HG03095 (cell line): ENCODE measurements at regions not wholly inside any gene's neighbourhood (a gene's known extent, or its start where the extent isn't known, plus 50 kb on each side); places are given as distances from the start of the nearest gene placed in this dataset.

Source experiments
- ATAC-seq: cut with Tn5 transposase; IDR thresholded peaks from one replicate; pipeline ENCODE4 v1.9.1; 2021; ENCODE audit warnings: moderate library complexity; ENCODE audit not compliant: unreplicated experiment

DNA sequence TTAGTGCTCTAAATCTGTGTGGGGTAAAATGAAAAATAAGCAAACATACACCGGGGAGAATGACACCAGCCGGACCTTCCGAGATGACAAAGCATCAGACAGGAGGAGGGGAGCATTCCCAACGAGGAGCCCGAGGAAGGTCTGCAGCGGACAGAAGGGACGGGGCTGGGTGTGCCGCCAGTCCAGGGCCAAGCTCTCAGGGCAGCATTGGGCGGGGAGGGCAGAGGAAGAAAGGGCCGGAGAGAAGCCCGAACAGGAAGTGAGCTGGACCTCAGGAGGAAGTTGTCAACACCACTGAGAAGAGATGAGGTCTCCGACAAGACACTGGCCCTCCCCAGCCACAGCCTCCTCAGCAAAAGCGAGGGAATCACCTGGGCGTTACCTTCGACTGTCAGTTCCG, 182.6 kb upstream of the RNF32 start:
- ATAC-seq: no peak

GRCh38 chr7:156456503-156457115, 184.0 kb upstream of the RNF32 start:
- ATAC-seq: no peak

DNA sequence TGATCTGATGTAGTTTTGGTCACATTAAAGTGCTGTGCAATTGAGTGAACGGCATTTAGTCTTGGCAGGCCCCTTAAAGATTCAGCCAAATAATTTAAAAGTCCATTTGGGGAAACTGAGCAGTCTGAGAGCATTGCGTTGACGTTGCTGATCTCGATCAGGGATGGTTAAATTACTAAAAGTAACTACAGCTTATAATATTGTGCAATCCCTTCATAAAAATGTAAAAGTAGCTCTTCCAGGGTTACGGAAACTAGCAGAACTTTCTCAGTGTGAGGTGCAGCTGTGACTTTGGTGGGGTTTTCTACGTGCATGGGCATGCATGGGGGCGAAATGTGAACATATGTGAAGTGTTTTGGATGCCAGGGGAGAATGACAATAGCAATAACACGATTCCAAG, 184.5 kb upstream of the RNF32 start:
- no peak for ATAC-seq

DNA sequence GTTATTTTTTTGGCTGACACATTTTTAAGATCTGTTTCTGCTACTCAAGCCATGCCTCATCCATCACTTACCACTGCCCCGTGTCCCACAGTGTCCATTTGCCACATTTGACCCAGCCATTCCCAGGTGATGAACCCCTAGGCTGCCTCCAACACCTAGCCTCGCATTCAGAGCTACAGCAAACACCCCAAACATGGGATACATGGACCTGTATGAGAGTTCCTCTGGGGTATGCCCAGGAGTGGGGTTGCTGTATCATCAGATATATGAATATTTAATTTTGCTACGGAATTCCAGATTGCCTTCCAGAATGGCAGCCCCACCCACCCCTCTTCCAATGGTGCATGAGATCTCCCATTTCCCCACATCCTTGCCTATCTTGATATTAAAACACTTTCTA, 190.1 kb upstream of the RNF32 start:
- no peak for ATAC-seq

GRCh38 chr7:156448918-156449317, 191.7 kb upstream of the RNF32 start:
- no peak for ATAC-seq

- no peak for ATAC-seq
Observed at GRCh38 chr7:156446990-156447389, 193.6 kb upstream of the RNF32 start.

GRCh38 chr7:156445997-156446761, 194.4 kb upstream of the RNF32 start:
- no peak for ATAC-seq

- no peak for ATAC-seq
Observed at GRCh38 chr7:156442516-156442915, 198.1 kb upstream of the RNF32 start.

DNA sequence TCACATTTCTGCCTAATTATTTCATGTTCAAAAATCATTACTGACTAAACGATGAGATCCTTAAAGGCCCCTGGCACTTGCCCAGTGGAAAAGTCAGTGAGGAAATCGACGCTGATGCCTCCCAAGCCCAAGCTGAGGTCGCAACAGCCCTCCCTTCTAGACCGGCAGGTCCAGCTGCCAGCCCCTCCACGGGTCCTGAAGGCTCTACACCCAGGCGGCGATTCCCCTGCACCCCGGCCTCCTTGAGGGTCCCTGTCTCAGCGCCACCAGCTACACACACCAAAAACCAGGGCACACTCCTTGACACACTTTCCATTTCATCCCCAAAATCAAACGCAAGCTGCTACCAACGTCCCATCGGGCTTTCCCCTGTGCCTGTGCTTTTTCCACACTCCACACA, 200.1 kb upstream of the RNF32 start:
- no peak for ATAC-seq

DNA sequence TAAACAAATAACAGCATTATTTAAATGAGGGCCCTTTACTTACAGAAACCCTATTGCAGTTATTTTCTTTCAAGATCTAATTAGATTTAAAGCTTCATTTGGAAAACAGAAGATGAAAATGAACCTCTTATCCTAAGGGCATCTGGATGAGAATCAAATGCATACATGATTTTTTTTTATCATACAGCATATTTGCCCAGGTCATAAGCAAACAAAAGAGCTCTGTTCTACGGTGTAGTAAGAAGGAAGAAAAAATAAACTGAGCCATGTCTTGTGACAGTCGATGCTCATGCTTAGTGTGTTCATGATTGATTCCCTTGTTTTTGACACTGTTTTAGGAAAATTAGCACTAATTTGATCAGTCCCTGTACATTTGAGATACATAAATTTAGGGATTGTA, 202.6 kb upstream of the RNF32 start:
- no peak for ATAC-seq

GRCh38 chr7:156437021-156437614, 203.5 kb upstream of the RNF32 start:
- ATAC-seq: no peak

DNA sequence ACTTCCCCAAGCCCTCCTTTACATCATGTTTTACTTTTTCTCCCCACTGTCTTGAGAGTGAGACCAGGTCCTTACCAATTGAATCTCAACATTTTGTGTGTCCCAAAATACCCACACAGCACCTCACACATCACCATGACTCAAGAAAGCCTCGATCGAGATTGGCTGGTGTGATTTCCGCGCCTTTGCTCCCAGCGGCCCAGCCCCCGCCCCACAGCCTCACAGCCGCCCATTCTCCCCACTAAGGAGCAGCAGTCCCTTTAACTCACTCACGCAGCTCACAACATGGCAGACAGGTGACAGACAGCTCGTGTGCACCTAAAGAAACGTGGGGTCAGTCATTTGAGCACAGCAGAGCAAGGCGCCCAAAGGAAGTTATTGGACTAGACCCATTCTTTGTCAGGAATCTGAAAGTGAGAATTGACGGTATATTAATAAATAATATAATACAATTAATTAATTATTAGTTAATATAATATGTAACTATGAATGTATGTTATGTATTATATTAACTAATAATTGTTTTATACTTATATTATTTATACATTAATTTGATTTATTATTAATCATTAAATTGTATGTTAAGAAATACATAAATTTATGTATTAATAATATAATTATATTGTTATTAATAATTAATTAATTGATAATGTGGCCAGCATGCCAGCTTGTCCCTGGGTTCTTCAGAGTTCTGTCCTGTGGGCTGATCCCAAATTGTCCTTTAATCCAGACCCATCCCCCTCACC, 204.9 kb upstream of the RNF32 start:
- ATAC-seq: no peak

DNA sequence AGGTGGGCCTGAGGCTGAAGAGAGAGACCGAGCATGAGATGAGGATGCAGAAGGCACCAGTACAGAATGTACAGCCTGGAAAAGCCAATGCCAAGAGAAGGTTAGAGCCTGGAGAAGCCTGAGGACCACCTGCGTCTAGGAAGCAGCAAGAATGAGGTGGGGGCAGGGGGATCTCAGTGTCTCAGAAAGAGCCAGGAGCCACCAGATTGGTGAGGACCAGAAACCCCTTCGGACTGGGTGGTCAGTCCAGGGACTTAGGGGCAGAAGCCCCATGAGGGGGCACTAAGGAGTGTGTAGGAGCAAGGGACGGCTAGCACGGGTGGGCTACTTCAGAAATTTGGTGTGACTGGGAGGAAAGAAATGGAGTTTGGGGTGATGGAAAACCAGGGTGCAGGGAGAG, 205.9 kb upstream of the RNF32 start:
- no peak for ATAC-seq

DNA sequence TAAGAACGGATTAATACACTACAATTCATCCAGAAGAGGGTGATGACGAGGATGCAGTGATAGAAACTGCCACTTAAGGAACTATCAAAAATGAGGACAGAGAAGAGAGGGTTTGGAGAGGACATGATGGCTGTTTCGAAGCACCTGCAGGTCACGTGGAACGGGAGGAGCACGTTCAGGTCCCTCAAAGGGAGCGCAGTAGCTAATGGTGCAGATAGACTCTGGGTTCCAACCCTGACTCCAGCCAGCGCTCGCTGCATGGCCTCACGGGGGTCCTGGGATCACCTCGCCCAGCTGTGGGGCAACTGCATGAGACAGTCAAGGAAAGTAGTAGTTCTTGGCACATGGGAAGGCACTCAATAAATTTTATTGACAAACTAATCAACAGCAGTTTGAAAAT, 208.6 kb upstream of the RNF32 start:
- ATAC-seq: no peak

- no peak for ATAC-seq
Observed at GRCh38 chr7:156430109-156430508, 210.5 kb upstream of the RNF32 start.

DNA sequence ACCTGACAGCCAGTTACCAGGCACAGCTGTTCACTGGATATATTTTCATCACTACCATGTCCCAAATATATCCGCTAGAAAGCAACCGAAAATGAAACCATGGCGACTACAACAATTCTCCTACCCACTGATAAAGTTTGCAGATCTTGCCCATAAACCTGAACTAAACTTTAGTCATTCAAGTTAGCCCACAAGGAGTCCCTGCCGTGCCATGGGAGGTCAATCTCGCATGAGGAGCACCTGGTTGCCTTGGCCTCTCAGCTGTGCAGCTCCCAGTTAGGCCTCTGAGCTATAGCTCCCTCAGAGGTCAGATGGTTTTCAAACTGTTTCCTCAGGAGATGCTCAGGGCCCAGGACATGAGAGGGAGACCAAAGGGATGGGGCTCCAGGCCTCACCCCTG, 211.1 kb upstream of the RNF32 start:
- no peak for ATAC-seq

GRCh38 chr7:156423876-156424275, 216.7 kb upstream of the RNF32 start:
- no peak for ATAC-seq

- ATAC-seq: no peak
Observed at GRCh38 chr7:156420496-156420895, 220.1 kb upstream of the RNF32 start.

- ATAC-seq: no peak
Observed at GRCh38 chr7:156419782-156420181, 220.8 kb upstream of the RNF32 start.

- no peak for ATAC-seq
Observed at GRCh38 chr7:156402255-156402654, 238.3 kb upstream of the RNF32 start.

- ATAC-seq: no peak
Observed at GRCh38 chr7:156401617-156402016, 239.0 kb upstream of the RNF32 start.

- ATAC-seq: no peak
Observed at GRCh38 chr7:156400046-156400445, 240.5 kb upstream of the RNF32 start.
